ENCODE measurements at regions not wholly inside any gene's neighbourhood (a gene's known extent, or its start where the extent isn't known, plus 50 kb on each side); places are given as distances from the start of the nearest gene placed in this dataset.

DNA sequence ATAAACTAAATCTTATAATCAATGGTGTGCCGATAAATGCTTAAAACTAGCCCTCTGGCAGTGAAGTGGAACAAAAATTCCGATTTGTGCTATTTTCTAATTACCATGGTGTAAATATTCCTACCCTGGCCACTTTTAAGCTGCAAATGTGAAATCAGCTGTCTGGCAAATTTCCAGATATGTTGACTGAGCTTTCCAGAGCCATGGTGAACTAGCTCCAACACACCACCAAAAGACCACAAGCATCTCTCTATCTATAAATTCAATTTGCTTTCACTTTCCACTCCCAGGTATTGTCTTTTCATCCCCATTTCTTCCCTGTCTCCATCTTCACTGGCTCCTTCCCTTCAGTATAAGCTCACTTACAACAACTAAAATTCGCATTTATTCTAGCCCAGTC lies 152.3 kb upstream of the RGS18 start:
- Histone ChIP-seq H3K9me1 (ENCODE audit: control insufficient read depth, extremely low read depth, insufficient read depth, low read length) (no peaks in the 10 kb centered on the region), H3K4me1 (ENCODE audit: control insufficient read depth, extremely low read depth, insufficient read depth, low read length) (no peaks in the 10 kb centered on the region), H3K27me3 (ENCODE audit: control insufficient read depth, extremely low read depth, insufficient read depth, low read length) (no peaks in the 10 kb centered on the region), H3K36me3 (ENCODE audit: control insufficient read depth in 2 of 2, extremely low read depth in 1 of 2, insufficient read depth in 2 of 2, low read length in 2 of 2) (no peaks in the 10 kb centered on the region), H3K4me3 (ENCODE audit: control insufficient read depth in 2 of 3, extremely low read depth in 1 of 3, insufficient read depth in 2 of 3, low read depth in 1 of 3, low read length in 3 of 3) (no peak overlapping the region), H4K20me1 (ENCODE audit: control insufficient read depth, extremely low read depth, insufficient read depth, low read length) (no peaks in the 10 kb centered on the region), H3K79me2 (ENCODE audit: control insufficient read depth, insufficient read depth, low read length) (no peaks in the 10 kb centered on the region), H3K9ac (ENCODE audit: control insufficient read depth, extremely low read depth, insufficient read depth, low read length) (no peak overlapping the region), H3K4me2 (ENCODE audit: control insufficient read depth, extremely low read depth, insufficient read depth, low read depth, low read length) (no peak overlapping the region), H3K9me3 (ENCODE audit: control insufficient read depth, low read depth, low read length) (no peaks in the 10 kb centered on the region), H3K27ac (ENCODE audit: control insufficient read depth, insufficient read depth, low read length) (no peak overlapping the region), H2AFZ (ENCODE audit: control insufficient read depth, low read length) (no peak overlapping the region)
- no peak for FAIRE-seq
- no peak for TF ChIP-seq CTCF (optimal IDR thresholded peaks at IDR 0.05 in 1 of 3, IDR thresholded peaks at IDR 0.05 in 1 of 3, conservative IDR thresholded peaks at IDR 0.05 in 1 of 3; ENCODE audit: extremely low read depth in 1 of 3, insufficient read depth in 2 of 3, low read length in 3 of 3)
- no peak for DNase-seq (ENCODE audit: low read depth, low spot score)
- dilution Hi-C loops (cut with MboI; ENCODE audit: extremely low pct_ligation_motif_present, low sequenced_read_pairs): no loop called here

DNA sequence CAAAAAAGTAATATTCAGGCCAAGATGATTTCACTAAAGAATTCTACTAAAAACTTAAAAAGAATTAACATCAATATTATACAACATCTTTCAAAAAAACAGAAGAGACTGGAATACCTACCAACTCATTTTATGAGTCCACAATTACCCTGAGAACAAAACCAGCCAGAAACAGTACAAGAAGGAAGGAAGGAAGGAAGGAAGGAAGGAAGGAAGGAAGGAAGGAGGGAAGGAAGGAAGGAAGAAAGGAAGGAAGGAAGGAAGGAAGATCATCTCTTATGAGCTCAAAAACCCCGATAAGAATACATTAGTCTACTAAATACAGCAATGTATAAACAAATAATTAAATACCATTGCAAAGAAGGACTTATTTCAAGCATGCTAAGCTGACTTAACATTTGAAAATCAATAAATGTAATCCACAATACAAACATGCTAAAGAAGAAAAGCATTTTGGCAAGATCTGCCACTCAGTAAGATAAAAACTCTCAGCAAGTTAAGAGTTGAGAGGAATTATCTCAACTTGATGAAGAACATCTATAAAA lies 149.9 kb upstream of the RGS18 start:
- FAIRE-seq (no peak), DNase-seq (ENCODE audit: low read depth, low spot score) (no peak)
- Histone ChIP-seq H3K27ac (ENCODE audit: control insufficient read depth, insufficient read depth, low read length) (no peak overlapping the region), H3K27me3 (ENCODE audit: control insufficient read depth, extremely low read depth, insufficient read depth, low read length) (no peaks in the 10 kb centered on the region), H3K4me2 (ENCODE audit: control insufficient read depth, extremely low read depth, insufficient read depth, low read depth, low read length) (no peak overlapping the region), H4K20me1 (ENCODE audit: control insufficient read depth, extremely low read depth, insufficient read depth, low read length) (no peaks in the 10 kb centered on the region), H3K4me1 (ENCODE audit: control insufficient read depth, extremely low read depth, insufficient read depth, low read length) (no peaks in the 10 kb centered on the region), H3K9ac (ENCODE audit: control insufficient read depth, extremely low read depth, insufficient read depth, low read length) (no peak overlapping the region), H3K4me3 (ENCODE audit: control insufficient read depth in 2 of 3, extremely low read depth in 1 of 3, insufficient read depth in 2 of 3, low read depth in 1 of 3, low read length in 3 of 3) (no peak overlapping the region), H3K9me3 (ENCODE audit: control insufficient read depth, low read depth, low read length) (no peaks in the 10 kb centered on the region), H3K79me2 (ENCODE audit: control insufficient read depth, insufficient read depth, low read length) (no peaks in the 10 kb centered on the region), H3K36me3 (ENCODE audit: control insufficient read depth in 2 of 2, extremely low read depth in 1 of 2, insufficient read depth in 2 of 2, low read length in 2 of 2) (no peaks in the 10 kb centered on the region), H2AFZ (ENCODE audit: control insufficient read depth, low read length) (no peak overlapping the region), H3K9me1 (ENCODE audit: control insufficient read depth, extremely low read depth, insufficient read depth, low read length) (no peaks in the 10 kb centered on the region)
- no peak for TF ChIP-seq CTCF (optimal IDR thresholded peaks at IDR 0.05 in 1 of 3, IDR thresholded peaks at IDR 0.05 in 1 of 3, conservative IDR thresholded peaks at IDR 0.05 in 1 of 3; ENCODE audit: extremely low read depth in 1 of 3, insufficient read depth in 2 of 3, low read length in 3 of 3)
- TF ChIP-seq EZH2 (IDR thresholded peaks at IDR 0.05; ENCODE audit: low read length): no peak
- dilution Hi-C loops (cut with MboI; ENCODE audit: extremely low pct_ligation_motif_present, low sequenced_read_pairs): no loop called here

Data from keratinocyte (primary cell).